Thoracic aorta (tissue), 2 donors: ENCODE measurements at regions not wholly inside any gene's neighbourhood (a gene's known extent, or its start where the extent isn't known, plus 50 kb on each side); places are given as distances from the start of the nearest gene placed in this dataset.

Experiments
- ATAC-seq: fragments of 150-250 bp; one replicate; pipeline ENCODE4 v1.8.0; 2017; ENCODE audit warnings: low read depth; ENCODE audit not compliant: insufficient number of reproducible peaks, low FRiP score
- DNase-seq: peaks from one replicate; pipeline ENCODE4 v3.0.0-alpha.2; 2020; ENCODE audit warnings: low spot score
- H3K27ac ChIP-seq, 2 donors: fragments of 200-600 bp; sonication (generic); 1 replicate in 1 of 2; 2 replicates in 1 of 2; pipeline ENCODE4 v1.5.1; 2016; ENCODE audit warnings: mild to moderate bottlenecking in 2 of 2, moderate library complexity in 2 of 2
- H3K27me3 ChIP-seq: fragments of 200-600 bp; sonication (generic); replicated peaks from 2 replicates; pipeline ENCODE4 v1.6.0; 2016; ENCODE audit warnings: mild to moderate bottlenecking; ENCODE audit not compliant: insufficient read depth
- H3K36me3 ChIP-seq: fragments of 200-600 bp; sonication (generic); one replicate; pipeline ENCODE4 v1.5.1; 2016
- H3K4me1 ChIP-seq, 2 donors: fragments of 200-600 bp; sonication (generic); 1 replicate in 1 of 2; 2 replicates in 1 of 2; pipeline versions ENCODE4 v1.5.1 to v1.6.0; 2016; ENCODE audit warnings: low read depth in 2 of 2, mild to moderate bottlenecking in 1 of 2; ENCODE audit not compliant: control insufficient read depth in 1 of 2
- H3K4me3 ChIP-seq: fragments of 200-600 bp; sonication (generic); 2 replicates; pipeline ENCODE4 v1.5.1; 2016; ENCODE audit warnings: mild to moderate bottlenecking
- H3K9me3 ChIP-seq: fragments of 200-600 bp; sonication (generic); 2 replicates; pipeline ENCODE4 v1.5.1; 2016
- CTCF ChIP-seq: fragments of 200-600 bp; sonication (generic); IDR thresholded peaks from one replicate; pipeline ENCODE4 v1.5.1; 2019; ENCODE audit warnings: antibody characterized with exemption

DNA sequence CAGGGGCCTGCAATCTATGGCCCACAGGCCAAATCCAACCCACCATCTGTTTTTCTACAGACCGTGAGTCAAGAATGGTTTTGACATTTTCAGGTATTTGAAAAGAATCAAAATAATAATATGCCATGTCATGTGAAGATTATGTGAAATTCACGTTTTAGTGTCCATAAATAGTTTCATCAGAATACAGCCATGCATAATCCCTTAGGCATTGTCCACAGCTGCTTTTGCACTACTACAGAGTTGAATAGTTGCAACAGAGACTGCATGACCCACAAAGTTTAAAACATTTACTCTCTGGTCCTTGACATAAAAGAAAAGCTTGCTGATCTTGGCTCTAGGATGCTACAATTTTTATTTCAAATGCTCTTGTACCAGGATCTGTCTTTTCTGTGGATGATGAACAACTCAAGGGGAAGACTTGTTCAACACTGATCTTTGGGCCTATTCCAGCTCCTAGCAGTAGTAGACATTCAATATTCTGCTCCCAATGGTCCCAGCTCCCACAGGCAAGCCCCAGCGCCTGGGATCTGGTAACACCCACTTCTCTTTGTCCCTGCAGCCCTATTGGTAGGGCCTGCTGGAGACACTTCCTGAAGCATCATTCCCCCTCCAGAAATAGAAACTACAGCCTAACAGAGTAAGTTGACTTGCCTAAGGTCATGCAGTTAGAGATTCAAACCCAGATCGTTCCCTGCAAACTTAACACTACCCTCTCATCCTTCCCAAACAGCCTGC, 76.9 kb downstream of the MRPL46 start:
- Histone ChIP-seq H3K27me3 (no peaks in the 10 kb centered on the region), H3K4me1 (no peaks in the 10 kb centered on the region), H3K27ac (no peak overlapping the region), H3K36me3 (no peaks in the 10 kb centered on the region), H3K9me3 (no peaks in the 10 kb centered on the region), H3K4me3 (no peak overlapping the region)
- no peak for TF ChIP-seq CTCF
- DNase-seq (no peak), ATAC-seq (no peak)

- H3K4me1 ChIP-seq = no peaks in the 10 kb centered on the region
- DNase-seq = no peak
- H3K27me3 ChIP-seq = no peaks in the 10 kb centered on the region
These were observed 78.1 kb downstream of the MRPL46 start for GRCh38 chr15:88389120-88389519.

GRCh38 chr15:88388686-88389085, 78.5 kb downstream of the MRPL46 start:
- H3K36me3 ChIP-seq = no peaks in the 10 kb centered on the region
- ATAC-seq (no peak), DNase-seq (no peak)
- no peaks in the 10 kb centered on the region for H3K27me3 ChIP-seq
- no peak overlapping the region for H3K27ac ChIP-seq
- no peak for TF ChIP-seq CTCF
- no peaks in the 10 kb centered on the region for H3K4me1 ChIP-seq
- no peak overlapping the region for H3K4me3 ChIP-seq
- no peaks in the 10 kb centered on the region for H3K9me3 ChIP-seq

More at GRCh38 chr15:88389120-88389519, 78.1 kb downstream of the MRPL46 start:
- ATAC-seq = no peak
- no peak for TF ChIP-seq CTCF
- Histone ChIP-seq H3K4me3 (no peak overlapping the region), H3K36me3 (no peaks in the 10 kb centered on the region), H3K9me3 (no peaks in the 10 kb centered on the region), H3K27ac (no peak overlapping the region)

GRCh38 chr15:88385078-88385700, 82.0 kb downstream of the MRPL46 start:
- ATAC-seq = no peak
- no peaks in the 10 kb centered on the region for H3K27me3 ChIP-seq
- H3K9me3 ChIP-seq = no peaks in the 10 kb centered on the region
- TF ChIP-seq CTCF = no peak
- H3K4me1 ChIP-seq = peaks cover 0 to 11% of the 10 kb centered on the region in 2 donors
- H3K4me3 ChIP-seq = no peak overlapping the region
- no peak overlapping the region for H3K27ac ChIP-seq
- H3K36me3 ChIP-seq = no peaks in the 10 kb centered on the region
- DNase-seq = no peak

DNA sequence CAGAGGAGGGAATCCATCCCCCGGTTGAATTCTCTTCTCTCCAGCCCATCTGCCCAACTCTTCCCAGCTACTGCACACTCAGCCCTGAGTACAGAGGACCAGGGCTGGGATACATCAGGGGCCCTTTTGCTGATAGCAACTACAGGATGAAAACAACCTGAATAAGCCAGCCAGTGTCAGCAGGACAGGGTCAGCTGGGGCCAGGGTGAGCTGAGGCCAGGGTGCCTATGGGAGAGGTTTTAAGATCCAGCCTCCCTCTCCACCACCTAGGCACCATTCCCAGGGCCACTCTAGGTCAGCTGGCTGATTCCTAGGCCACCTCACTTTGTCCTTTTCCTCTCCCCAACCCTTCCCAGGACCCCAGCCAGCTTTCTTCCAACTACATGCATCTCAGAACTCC, 83.8 kb downstream of the MRPL46 start:
- H3K9me3 ChIP-seq = no peaks in the 10 kb centered on the region
- no peaks in the 10 kb centered on the region for H3K36me3 ChIP-seq
- no peak for TF ChIP-seq CTCF
- peaks cover 0 to 11% of the 10 kb centered on the region in 2 donors for H3K4me1 ChIP-seq
- ATAC-seq (no peak), DNase-seq (no peak)
- H3K27me3 ChIP-seq = no peaks in the 10 kb centered on the region
- no peak overlapping the region for H3K27ac ChIP-seq
- no peak overlapping the region for H3K4me3 ChIP-seq
